KMS-11 (cell line): ENCODE measurements at regions not wholly inside any gene's neighbourhood (a gene's known extent, or its start where the extent isn't known, plus 50 kb on each side); places are given as distances from the start of the nearest gene placed in this dataset.

ENCODE experiments used
- H2AFZ ChIP-seq: fragments of 200-600 bp; sonication (generic); 2 replicates; pipeline ENCODE4 v1.6.1; 2016; ENCODE audit warnings: antibody characterized with exemption, mixed run types, low read depth
- H3K27ac ChIP-seq: fragments of 200-600 bp; sonication (generic); 2 replicates; pipeline ENCODE4 v1.6.1; 2016; ENCODE audit warnings: mild to moderate bottlenecking, mixed run types
- H3K27me3 ChIP-seq: fragments of 200-600 bp; sonication (generic); 2 replicates; pipeline ENCODE4 v1.6.1; 2017; ENCODE audit warnings: mild to moderate bottlenecking, low read depth, mixed run types, moderate library complexity; ENCODE audit not compliant: insufficient read depth
- H3K36me3 ChIP-seq: fragments of 200-600 bp; sonication (generic); 2 replicates; pipeline ENCODE4 v1.6.1; 2017; ENCODE audit warnings: mild to moderate bottlenecking, mixed run types; ENCODE audit not compliant: insufficient read depth
- H3K4me1 ChIP-seq: fragments of 200-600 bp; sonication (generic); 2 replicates; pipeline ENCODE4 v1.6.1; 2016; ENCODE audit warnings: mild to moderate bottlenecking, low read depth, mixed run types; ENCODE audit not compliant: poor library complexity, severe bottlenecking
- H3K4me2 ChIP-seq: fragments of 200-600 bp; sonication (generic); 2 replicates; pipeline ENCODE4 v1.7.0; 2016; ENCODE audit warnings: mild to moderate bottlenecking, mixed run types
- H3K4me3 ChIP-seq: fragments of 200-600 bp; sonication (generic); IDR thresholded peaks from 2 replicates; pipeline ENCODE4 v1.6.1; 2017; ENCODE audit warnings: low read depth, low read length, mixed read lengths; ENCODE audit not compliant: insufficient read depth
- H3K79me2 ChIP-seq: fragments of 200-600 bp; sonication (generic); 2 replicates; pipeline ENCODE4 v1.6.1; 2016; ENCODE audit warnings: low read depth, mixed run types; ENCODE audit not compliant: insufficient read depth
- H3K9ac ChIP-seq: fragments of 200-600 bp; sonication (generic); 2 replicates; pipeline ENCODE4 v1.6.1; 2016; ENCODE audit warnings: mild to moderate bottlenecking, mixed run types
- H4K20me1 ChIP-seq: fragments of 200-600 bp; sonication (generic); 2 replicates; pipeline ENCODE4 v1.6.1; 2016; ENCODE audit warnings: mild to moderate bottlenecking, mixed run types; ENCODE audit not compliant: insufficient read depth
- CTCF ChIP-seq: fragments of 200-600 bp; sonication (generic); conservative IDR thresholded peaks from 2 replicates; pipeline ENCODE4 v1.6.1; 2017; ENCODE audit warnings: low read depth, mild to moderate bottlenecking, antibody characterized with exemption, low read length, moderate library complexity, mixed read lengths

GRCh38 chr4:60814549-60814948 lies 385.6 kb upstream of the ADGRL3 start:
- Histone ChIP-seq H4K20me1 (no peaks in the 10 kb centered on the region), H3K4me2 (no peak overlapping the region)
- no peak for TF ChIP-seq CTCF

GRCh38 chr4:60817609-60818008 lies 382.5 kb upstream of the ADGRL3 start:
- Histone ChIP-seq H2AFZ (no peak overlapping the region), H4K20me1 (no peaks in the 10 kb centered on the region), H3K27me3 (no peaks in the 10 kb centered on the region), H3K9ac (no peak overlapping the region), H3K4me1 (no peaks in the 10 kb centered on the region), H3K27ac (no peak overlapping the region), H3K4me3 (no peak overlapping the region), H3K4me2 (no peak overlapping the region), H3K36me3 (no peaks in the 10 kb centered on the region), H3K79me2 (no peaks in the 10 kb centered on the region)
- TF ChIP-seq CTCF: no peak

More at GRCh38 chr4:60814549-60814948, 385.6 kb upstream of the ADGRL3 start:
- H3K79me2 ChIP-seq: no peaks in the 10 kb centered on the region
- no peak overlapping the region for H3K4me3 ChIP-seq
- no peak overlapping the region for H3K9ac ChIP-seq
- no peaks in the 10 kb centered on the region for H3K27me3 ChIP-seq
- H3K36me3 ChIP-seq: no peaks in the 10 kb centered on the region
- H3K27ac ChIP-seq: no peak overlapping the region
- H3K4me1 ChIP-seq: no peaks in the 10 kb centered on the region
- no peak overlapping the region for H2AFZ ChIP-seq

GRCh38 chr4:60822986-60823385 lies 377.1 kb upstream of the ADGRL3 start:
- Histone ChIP-seq H3K27ac (no peak overlapping the region), H3K9ac (no peak overlapping the region), H3K4me3 (no peak overlapping the region), H3K4me1 (no peaks in the 10 kb centered on the region), H3K79me2 (no peaks in the 10 kb centered on the region), H3K36me3 (no peaks in the 10 kb centered on the region), H4K20me1 (no peaks in the 10 kb centered on the region), H3K4me2 (no peak overlapping the region), H2AFZ (no peak overlapping the region), H3K27me3 (no peaks in the 10 kb centered on the region)
- no peak for TF ChIP-seq CTCF

GRCh38 chr4:60840020-60840419 lies 360.1 kb upstream of the ADGRL3 start:
- H3K27me3 ChIP-seq: no peaks in the 10 kb centered on the region

More at GRCh38 chr4:60840020-60840419, 360.1 kb upstream of the ADGRL3 start:
- H2AFZ ChIP-seq: no peak overlapping the region
- no peak overlapping the region for H3K9ac ChIP-seq
- no peaks in the 10 kb centered on the region for H3K4me1 ChIP-seq
- H3K79me2 ChIP-seq: no peaks in the 10 kb centered on the region
- no peak overlapping the region for H3K4me3 ChIP-seq
- H3K4me2 ChIP-seq: no peak overlapping the region
- no peaks in the 10 kb centered on the region for H3K36me3 ChIP-seq
- no peak for TF ChIP-seq CTCF
- no peaks in the 10 kb centered on the region for H4K20me1 ChIP-seq
- H3K27ac ChIP-seq: no peak overlapping the region
